MCF 10A (cell line): ENCODE measurements at regions not wholly inside any gene's neighbourhood (a gene's known extent, or its start where the extent isn't known, plus 50 kb on each side); places are given as distances from the start of the nearest gene placed in this dataset.

Experiments
- BruUV-seq: library from RNA; stranded (reverse); fragments of 400-500 nt; replicated peaks from 2 replicates; lab custom pipeline; 2021; lab: Mats Ljungman, UMichigan
- CTCF ChIA-PET: fragments of 300-600 bp; sonication (Branson Sonifier 250); formaldehyde crosslinking; extraction: SDS; loops from one replicate; lab custom pipeline; 2021; ENCODE audit warnings: antibody characterized with exemption, inconsistent platforms; lab: Yijun Ruan, JAX
- POLR2A ChIA-PET: fragments of 300-600, 350-650 bp; sonication (Branson Sonifier 250); formaldehyde crosslinking; extraction: SDS; loops from one replicate; lab custom pipeline; 2020; ENCODE audit warnings: antibody characterized with exemption, inconsistent platforms; lab: Yijun Ruan, JAX
- DNase-seq: peaks from one replicate; pipeline ENCODE4 v3.0.0-alpha.2; 2018; ENCODE audit not compliant: unreplicated experiment
- H3K27ac Mint-ChIP-seq: one replicate; pipeline ENCODE4 v1.8.0; 2022; ENCODE audit warnings: mild to moderate bottlenecking, low read depth, mixed read lengths; ENCODE audit not compliant: unreplicated experiment
- H3K27me3 Mint-ChIP-seq: one replicate; pipeline ENCODE4 v1.8.0; 2022; ENCODE audit warnings: mixed read lengths; ENCODE audit not compliant: insufficient read depth, unreplicated experiment
- H3K36me3 Mint-ChIP-seq: one replicate; pipeline ENCODE4 v1.8.0; 2022; ENCODE audit warnings: mild to moderate bottlenecking, moderate library complexity, mixed read lengths; ENCODE audit not compliant: insufficient read depth, unreplicated experiment
- H3K4me1 Mint-ChIP-seq: one replicate; pipeline ENCODE4 v1.8.0; 2022; ENCODE audit warnings: mixed read lengths; ENCODE audit not compliant: insufficient read depth, unreplicated experiment
- H3K4me3 Mint-ChIP-seq: one replicate; pipeline ENCODE4 v1.8.0; 2022; ENCODE audit warnings: mild to moderate bottlenecking, moderate library complexity, mixed read lengths; ENCODE audit not compliant: unreplicated experiment
- H3K9me3 Mint-ChIP-seq: one replicate; pipeline ENCODE4 v1.8.0; 2022; ENCODE audit warnings: mixed read lengths; ENCODE audit not compliant: unreplicated experiment
- intact Hi-C: fragments of 100-400 bp; cut with micrococcal nuclease; formaldehyde crosslinking; loops from 2 replicates; pipeline ENCODE4 v1.14.1; 2022
- TF ChIP-seq, protein P1 (sequence below): fragments of 200-600 bp; IDR thresholded peaks from one replicate; pipeline ENCODE4 v1.8.0; 2022; ENCODE audit warnings: antibody characterized with exemption, mild to moderate bottlenecking; ENCODE audit not compliant: unreplicated experiment

- Mint-ChIP-seq H3K4me3 (no peak overlapping the region), H3K27me3 (no peaks in the 10 kb centered on the region), H3K36me3 (no peaks in the 10 kb centered on the region), H3K9me3 (peaks cover 2% of the 10 kb centered on the region), H3K27ac (no peak overlapping the region), H3K4me1 (no peaks in the 10 kb centered on the region)
- DNase-seq = no peak
- ChIA-PET CTCF (interaction anchor here (0.6 kb wide), 1 partner anchor 153 kb away, joined by 3 read pairs; no protein-coding TSS in a partner anchor), POLR2A (interaction anchor here (0.6 kb wide), 1 partner anchor 947 kb away, joined by 7 read pairs; no protein-coding TSS in a partner anchor)
- TF ChIP-seq, protein P1, sequence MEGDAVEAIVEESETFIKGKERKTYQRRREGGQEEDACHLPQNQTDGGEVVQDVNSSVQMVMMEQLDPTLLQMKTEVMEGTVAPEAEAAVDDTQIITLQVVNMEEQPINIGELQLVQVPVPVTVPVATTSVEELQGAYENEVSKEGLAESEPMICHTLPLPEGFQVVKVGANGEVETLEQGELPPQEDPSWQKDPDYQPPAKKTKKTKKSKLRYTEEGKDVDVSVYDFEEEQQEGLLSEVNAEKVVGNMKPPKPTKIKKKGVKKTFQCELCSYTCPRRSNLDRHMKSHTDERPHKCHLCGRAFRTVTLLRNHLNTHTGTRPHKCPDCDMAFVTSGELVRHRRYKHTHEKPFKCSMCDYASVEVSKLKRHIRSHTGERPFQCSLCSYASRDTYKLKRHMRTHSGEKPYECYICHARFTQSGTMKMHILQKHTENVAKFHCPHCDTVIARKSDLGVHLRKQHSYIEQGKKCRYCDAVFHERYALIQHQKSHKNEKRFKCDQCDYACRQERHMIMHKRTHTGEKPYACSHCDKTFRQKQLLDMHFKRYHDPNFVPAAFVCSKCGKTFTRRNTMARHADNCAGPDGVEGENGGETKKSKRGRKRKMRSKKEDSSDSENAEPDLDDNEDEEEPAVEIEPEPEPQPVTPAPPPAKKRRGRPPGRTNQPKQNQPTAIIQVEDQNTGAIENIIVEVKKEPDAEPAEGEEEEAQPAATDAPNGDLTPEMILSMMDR = no peak
- BruUV-seq = no TSS peak
- intact Hi-C loops = no loop called here
Measured at GRCh38 chr6:91566467-91566866, 979.6 kb upstream of the MAP3K7 start.

DNA sequence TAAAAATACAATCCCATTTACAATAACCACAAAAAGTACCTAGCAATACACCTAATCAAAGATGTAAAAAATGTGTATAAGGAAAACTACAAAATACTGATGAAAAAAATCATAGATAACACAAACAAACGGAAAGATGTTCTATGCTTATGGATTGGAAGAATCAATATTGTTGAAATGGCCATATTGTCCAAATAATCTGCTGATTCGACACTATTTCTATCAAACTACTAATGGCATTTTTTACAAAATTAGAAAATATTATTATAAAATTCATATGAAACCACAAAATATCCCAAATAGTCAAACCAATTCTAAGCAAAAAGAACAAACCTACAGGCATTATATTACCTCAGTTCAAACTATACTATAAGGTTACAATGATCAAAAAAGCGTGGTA is 978.3 kb upstream of the MAP3K7 start:
- H3K27me3 Mint-ChIP-seq = no peaks in the 10 kb centered on the region
- no peak overlapping the region for H3K27ac Mint-ChIP-seq
- POLR2A ChIA-PET = no interaction called here
- H3K4me3 Mint-ChIP-seq = no peak overlapping the region
- H3K36me3 Mint-ChIP-seq = no peaks in the 10 kb centered on the region
- no TSS peak for BruUV-seq
- CTCF ChIA-PET = no interaction called here
- intact Hi-C loops = no loop called here
- TF ChIP-seq, protein P1 = no peak
- no peaks in the 10 kb centered on the region for H3K4me1 Mint-ChIP-seq
- no peak for DNase-seq
- H3K9me3 Mint-ChIP-seq = peaks cover 12% of the 10 kb centered on the region

DNA sequence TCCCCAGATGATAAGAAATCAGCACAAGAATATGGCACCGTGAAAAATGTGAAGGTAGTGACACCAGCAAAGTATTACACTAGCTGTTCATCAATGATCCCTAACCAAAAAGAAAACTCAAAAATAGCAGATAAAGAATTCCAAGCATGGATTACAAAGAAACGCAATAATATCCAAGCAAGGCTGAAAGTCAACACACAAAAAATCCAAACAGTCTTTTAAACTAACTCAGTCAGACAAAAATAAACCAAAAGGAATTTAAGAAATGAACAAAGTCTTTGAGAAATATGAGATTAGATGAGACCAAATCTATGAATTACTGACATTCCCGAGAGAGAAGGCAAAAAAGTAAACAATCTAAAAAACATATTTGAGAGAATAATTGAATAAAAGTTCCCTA is 976.1 kb upstream of the MAP3K7 start:
- POLR2A ChIA-PET = no interaction called here
- no peak for DNase-seq

GRCh38 chr6:91560409-91560808 is 973.5 kb upstream of the MAP3K7 start:
- H3K27ac Mint-ChIP-seq = no peak overlapping the region
- BruUV-seq = no TSS peak
- TF ChIP-seq, protein P1 = no peak
- no peak for DNase-seq
- no peaks in the 10 kb centered on the region for H3K4me1 Mint-ChIP-seq
- peaks cover 12% of the 10 kb centered on the region for H3K9me3 Mint-ChIP-seq
- H3K27me3 Mint-ChIP-seq = no peaks in the 10 kb centered on the region
- POLR2A ChIA-PET = no interaction called here
- intact Hi-C loops = no loop called here
- CTCF ChIA-PET = no interaction called here
- H3K4me3 Mint-ChIP-seq = no peak overlapping the region
- no peaks in the 10 kb centered on the region for H3K36me3 Mint-ChIP-seq

More for the DNA sequence above, 976.1 kb upstream of the MAP3K7 start:
- intact Hi-C loops = no loop called here
- H3K9me3 Mint-ChIP-seq = peaks cover 12% of the 10 kb centered on the region
- no TSS peak for BruUV-seq
- TF ChIP-seq, protein P1 = no peak
- no peaks in the 10 kb centered on the region for H3K4me1 Mint-ChIP-seq
- H3K27me3 Mint-ChIP-seq = no peaks in the 10 kb centered on the region
- H3K36me3 Mint-ChIP-seq = no peaks in the 10 kb centered on the region
- CTCF ChIA-PET = no interaction called here
- H3K4me3 Mint-ChIP-seq = no peak overlapping the region
- no peak overlapping the region for H3K27ac Mint-ChIP-seq
